ENCODE measurements at regions not wholly inside any gene's neighbourhood (a gene's known extent, or its start where the extent isn't known, plus 50 kb on each side); places are given as distances from the start of the nearest gene placed in this dataset.
"Not testable (repeated sequence)": the region's sequence is repeated elsewhere in the genome, so short reads cannot be mapped to it uniquely, and the experiment has no call there.

GRCh38 chr12:131430158-131430742 lies 280.6 kb upstream of the SFSWAP start:
- H3K9ac ChIP-seq (ENCODE audit: insufficient read depth in 1 of 2, low read length in 2 of 2): no peak overlapping the region
- H3K9me3 ChIP-seq (ENCODE audit: control insufficient read depth in 4 of 4, insufficient read depth in 3 of 4, low read length in 3 of 4): peaks cover 0 to 15% (median 0%) of the 10 kb centered on the region in 4 donors
- no peak for TF ChIP-seq CTCF (IDR thresholded peaks at IDR 0.05; ENCODE audit: control extremely low read depth, extremely low read depth)
- WGBS, 2 donors: 80 to 83% methylated on average over 8 of the region's 8 CpGs
- no peak overlapping the region for H3K4me3 ChIP-seq
- peaks cover 0 to 29% (median 9%) of the 10 kb centered on the region in 3 donors for H3K27me3 ChIP-seq (ENCODE audit: control insufficient read depth in 3 of 3, insufficient read depth in 3 of 3, low read length in 2 of 3)
- no peak overlapping the region for H3K27ac ChIP-seq (ENCODE audit: low read depth in 1 of 2, low read length in 1 of 2)
- peaks cover 0 to 3% (median 0%) of the 10 kb centered on the region in 5 donors for H3K4me1 ChIP-seq (ENCODE audit: control insufficient read depth in 5 of 5, insufficient read depth in 5 of 5, low read length in 5 of 5)
- no peaks in the 10 kb centered on the region for H3K36me3 ChIP-seq (ENCODE audit: control insufficient read depth in 4 of 4, insufficient read depth in 4 of 4, low read length in 4 of 4)
- DNase-seq (no peak), ATAC-seq (ENCODE audit: insufficient read depth, low FRiP score) (no peak)

GRCh38 chr12:131431126-131431655 lies 279.7 kb upstream of the SFSWAP start:
- H3K27me3 ChIP-seq (ENCODE audit: control insufficient read depth in 3 of 3, insufficient read depth in 3 of 3, low read length in 2 of 3): peaks cover 0 to 29% (median 9%) of the 10 kb centered on the region in 3 donors
- not testable (repeated sequence) for ATAC-seq (ENCODE audit: insufficient read depth, low FRiP score); H3K4me3 ChIP-seq; DNase-seq; H3K27ac ChIP-seq (ENCODE audit: low read depth in 1 of 2, low read length in 1 of 2); H3K4me1 ChIP-seq (ENCODE audit: control insufficient read depth in 5 of 5, insufficient read depth in 5 of 5, low read length in 5 of 5); H3K9ac ChIP-seq (ENCODE audit: insufficient read depth in 1 of 2, low read length in 2 of 2); H3K36me3 ChIP-seq (ENCODE audit: control insufficient read depth in 4 of 4, insufficient read depth in 4 of 4, low read length in 4 of 4)
- 94% methylated on average over 11 to 17 of the region's 17 CpGs for WGBS, 2 donors
- H3K9me3 ChIP-seq (ENCODE audit: control insufficient read depth in 4 of 4, insufficient read depth in 3 of 4, low read length in 3 of 4): peaks cover 0 to 15% (median 0%) of the 10 kb centered on the region in 4 donors

GRCh38 chr12:131432532-131433260 lies 278.2 kb upstream of the SFSWAP start:
- ATAC-seq (ENCODE audit: insufficient read depth, low FRiP score) (no peak), DNase-seq (no peak)
- peaks cover 0 to 3% (median 0%) of the 10 kb centered on the region in 5 donors for H3K4me1 ChIP-seq (ENCODE audit: control insufficient read depth in 5 of 5, insufficient read depth in 5 of 5, low read length in 5 of 5)
- H3K9me3 ChIP-seq (ENCODE audit: control insufficient read depth in 4 of 4, insufficient read depth in 3 of 4, low read length in 3 of 4): peaks cover 0 to 15% (median 0%) of the 10 kb centered on the region in 4 donors
- TF ChIP-seq CTCF (IDR thresholded peaks at IDR 0.05; ENCODE audit: control extremely low read depth, extremely low read depth): no peak
- 62 to 64% methylated on average over 8 to 24 of the region's 29 CpGs for WGBS, 2 donors
- no peak overlapping the region for H3K9ac ChIP-seq (ENCODE audit: insufficient read depth in 1 of 2, low read length in 2 of 2)
- H3K27me3 ChIP-seq (ENCODE audit: control insufficient read depth in 3 of 3, insufficient read depth in 3 of 3, low read length in 2 of 3): peaks cover 0 to 35% (median 9%) of the 10 kb centered on the region in 3 donors
- no peaks in the 10 kb centered on the region for H3K36me3 ChIP-seq (ENCODE audit: control insufficient read depth in 4 of 4, insufficient read depth in 4 of 4, low read length in 4 of 4)
- H3K4me3 ChIP-seq: no peak overlapping the region
- H3K27ac ChIP-seq (ENCODE audit: low read depth in 1 of 2, low read length in 1 of 2): no peak overlapping the region
